LoVo (cell line): ENCODE measurements at regions not wholly inside any gene's neighbourhood (a gene's known extent, or its start where the extent isn't known, plus 50 kb on each side); places are given as distances from the start of the nearest gene placed in this dataset.

Source experiments
- DNase-seq: peaks from one replicate; pipeline ENCODE4 v3.0.0-alpha.2; 2016; ENCODE audit warnings: low spot score

DNA sequence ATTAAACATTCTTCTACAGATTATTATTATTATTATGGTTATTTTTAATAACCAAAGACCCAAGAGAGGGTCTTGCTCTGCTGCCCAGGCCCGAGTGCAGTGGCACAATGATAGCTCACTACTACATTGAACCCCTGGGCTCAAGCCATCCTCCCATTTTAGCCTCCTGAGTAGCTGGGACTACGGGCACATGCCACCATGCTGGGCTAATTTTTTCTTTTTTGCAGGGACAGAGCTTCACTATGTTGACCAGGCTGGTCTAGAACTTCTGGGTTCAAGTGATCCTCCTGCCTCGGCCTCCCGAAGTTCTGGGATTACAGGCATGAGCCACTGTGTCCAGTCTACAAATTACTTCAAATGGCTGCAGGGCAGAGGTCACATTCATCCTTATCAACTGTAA is 179.8 kb downstream of the KCNRG start:
- DNase-seq = no peak

DNA sequence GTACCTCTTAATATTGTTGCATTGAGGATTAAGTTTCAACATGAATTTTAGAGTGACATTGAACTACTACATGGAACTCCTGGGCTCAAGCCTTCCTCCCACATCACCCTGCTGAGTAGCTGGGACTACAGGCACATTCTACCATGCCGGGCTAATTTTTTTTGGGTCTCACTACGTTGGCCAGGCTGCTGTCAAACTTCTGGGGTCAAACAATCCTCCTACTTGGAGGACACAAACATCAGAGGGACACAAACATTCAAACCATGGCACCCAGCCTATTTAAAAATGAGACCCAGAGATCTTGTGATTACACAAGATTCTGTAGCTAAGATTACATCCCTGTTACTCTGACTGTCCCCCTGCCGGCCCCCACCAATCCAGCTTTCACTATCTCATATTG is 180.9 kb downstream of the KCNRG start:
- DNase-seq = no peak

DNA sequence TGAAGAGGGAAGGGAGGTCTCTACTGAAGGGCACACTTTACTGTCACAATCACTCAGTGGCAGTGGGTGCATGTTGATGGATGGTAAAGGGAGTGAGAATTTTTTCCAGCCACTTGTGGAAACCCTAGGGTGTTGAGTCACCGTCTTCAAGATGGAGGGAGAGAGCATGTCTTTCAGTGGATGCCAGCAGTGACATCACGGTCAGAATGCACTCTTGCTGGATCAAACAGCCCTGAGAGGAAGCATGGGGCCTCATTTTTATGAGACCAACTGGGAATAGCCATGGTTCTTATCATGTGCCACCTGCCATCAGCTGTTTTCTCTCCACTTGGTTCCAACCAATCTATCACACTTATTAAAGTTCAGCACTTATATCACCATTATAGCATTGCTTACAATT is 182.5 kb downstream of the KCNRG start:
- no peak for DNase-seq

DNA sequence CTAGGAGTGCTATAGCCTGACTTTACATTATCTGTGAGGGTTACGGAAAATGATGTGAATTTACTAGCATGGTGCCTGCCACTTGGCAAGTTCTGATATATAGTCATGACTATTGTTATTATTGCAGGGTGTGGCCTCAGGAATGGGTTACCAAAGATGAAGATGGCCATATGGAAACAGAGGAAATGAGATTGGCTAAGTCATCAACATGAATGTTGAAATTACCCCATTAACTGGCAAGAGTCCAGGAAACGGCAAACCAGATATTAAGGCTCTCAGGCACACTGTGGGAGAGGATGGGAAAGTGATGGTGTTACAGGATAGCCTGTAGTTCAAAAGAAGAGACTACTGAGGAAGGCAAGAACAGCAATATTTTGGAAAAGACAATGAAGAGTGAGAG is 183.3 kb downstream of the KCNRG start:
- no peak for DNase-seq

DNA sequence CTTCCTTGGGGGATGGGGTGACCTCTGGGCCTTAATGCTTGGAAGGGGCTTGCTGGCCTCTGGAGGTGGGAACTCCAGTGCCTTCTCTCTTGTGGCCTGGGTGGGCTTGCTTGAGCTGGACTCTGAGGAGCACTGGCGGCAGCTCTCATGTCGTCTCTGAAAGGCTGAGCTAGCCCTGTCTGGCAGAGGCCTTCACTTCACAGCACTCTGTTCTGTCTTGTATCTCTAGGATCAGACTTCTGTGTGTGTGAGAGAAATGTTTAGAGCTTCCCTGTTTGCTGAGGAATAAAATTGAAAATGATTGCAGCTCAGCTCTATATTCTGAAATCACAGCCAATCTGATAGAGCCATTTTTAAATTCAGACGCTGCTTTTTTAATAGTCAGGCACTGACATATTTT is 185.3 kb downstream of the KCNRG start:
- no peak for DNase-seq

DNA sequence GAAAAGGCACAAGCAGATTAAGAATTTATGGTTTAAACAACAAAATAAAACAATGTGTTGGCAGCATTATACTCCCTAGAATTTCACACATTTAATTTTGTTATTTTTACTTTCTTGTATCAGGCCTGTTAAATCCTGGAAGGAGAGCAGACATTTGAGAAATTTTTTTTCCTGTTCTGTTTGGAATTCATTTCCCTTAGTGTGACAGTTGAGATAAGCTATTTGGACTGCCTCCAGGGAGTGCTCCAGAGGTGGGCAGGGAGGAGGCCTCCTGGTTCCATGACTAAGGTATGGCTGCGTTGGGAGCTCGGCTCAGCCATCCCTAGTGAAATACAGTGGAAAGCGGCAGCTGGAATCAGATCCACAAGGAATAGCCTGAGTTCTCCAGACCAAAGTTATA is 185.7 kb downstream of the KCNRG start:
- no peak for DNase-seq

DNA sequence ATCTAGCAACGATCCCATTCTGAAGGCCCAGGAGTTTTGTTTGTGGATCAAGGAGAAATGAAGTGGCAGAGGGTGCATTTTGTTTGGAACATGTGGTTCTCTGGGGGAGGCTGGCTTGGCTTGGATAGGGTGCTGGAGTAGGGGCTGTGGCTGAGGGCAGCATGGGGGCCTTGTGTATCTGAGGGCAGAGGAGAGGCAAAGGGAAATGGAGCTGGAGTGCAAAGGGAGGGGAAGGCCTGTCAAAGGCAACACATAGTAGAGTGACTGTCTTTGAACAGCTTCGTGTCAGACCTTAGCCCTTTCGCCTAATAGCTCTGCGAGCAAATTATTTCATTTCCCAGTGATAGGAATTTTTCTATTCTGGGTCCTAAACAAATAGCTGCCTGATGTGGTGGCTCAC is 187.2 kb downstream of the KCNRG start:
- no peak for DNase-seq

DNA sequence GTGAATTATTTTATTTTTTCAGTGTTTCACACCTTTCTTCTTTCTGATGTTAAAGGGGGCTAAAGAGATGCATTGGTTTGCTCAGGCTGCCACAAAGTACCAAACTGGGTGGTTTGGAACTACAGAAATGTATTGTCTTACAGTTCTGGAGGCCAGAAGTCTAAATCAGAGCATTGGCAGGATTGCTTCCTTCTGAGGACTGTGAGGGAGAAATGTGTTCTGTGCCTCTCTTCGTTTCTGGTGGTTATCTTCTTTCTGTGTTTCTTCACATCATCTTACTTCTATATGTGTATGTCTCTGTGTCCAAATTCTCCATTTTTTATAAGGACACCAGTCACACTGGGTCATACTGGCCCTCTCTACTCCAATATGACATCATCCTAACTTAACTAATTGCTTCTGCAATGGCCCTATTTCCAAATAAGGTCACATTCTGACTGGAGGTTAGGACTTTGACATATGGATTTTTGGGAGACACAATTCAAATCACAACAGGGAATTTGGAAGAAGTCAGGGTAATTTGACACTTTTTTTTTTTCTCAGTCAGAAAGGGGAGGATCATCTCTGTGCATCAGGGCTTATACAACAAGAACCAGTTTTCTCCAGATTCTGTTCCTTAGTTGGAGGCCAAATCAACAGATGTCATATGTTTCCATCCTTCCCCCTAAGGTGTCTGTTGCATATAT is 188.2 kb downstream of the KCNRG start:
- DNase-seq = no peak

DNA sequence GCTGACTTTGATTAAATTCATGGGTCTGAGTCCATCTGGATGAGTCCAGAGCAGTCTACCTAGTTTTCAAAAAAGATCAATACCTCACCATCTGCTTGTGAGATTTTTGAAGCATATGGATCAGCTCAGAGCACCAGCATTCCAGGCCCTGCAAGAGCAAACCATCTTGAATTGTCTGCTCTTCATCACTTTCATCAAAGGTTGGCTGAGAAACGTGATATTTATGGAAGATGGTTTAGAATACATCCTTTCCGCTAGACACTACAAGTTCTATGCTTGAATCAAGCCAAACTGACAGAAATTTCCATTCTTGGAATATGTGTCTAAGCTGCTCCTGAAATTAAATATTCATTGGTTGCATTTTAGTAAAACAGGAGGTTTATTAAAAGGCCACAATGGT is 190.3 kb downstream of the KCNRG start:
- no peak for DNase-seq

DNA sequence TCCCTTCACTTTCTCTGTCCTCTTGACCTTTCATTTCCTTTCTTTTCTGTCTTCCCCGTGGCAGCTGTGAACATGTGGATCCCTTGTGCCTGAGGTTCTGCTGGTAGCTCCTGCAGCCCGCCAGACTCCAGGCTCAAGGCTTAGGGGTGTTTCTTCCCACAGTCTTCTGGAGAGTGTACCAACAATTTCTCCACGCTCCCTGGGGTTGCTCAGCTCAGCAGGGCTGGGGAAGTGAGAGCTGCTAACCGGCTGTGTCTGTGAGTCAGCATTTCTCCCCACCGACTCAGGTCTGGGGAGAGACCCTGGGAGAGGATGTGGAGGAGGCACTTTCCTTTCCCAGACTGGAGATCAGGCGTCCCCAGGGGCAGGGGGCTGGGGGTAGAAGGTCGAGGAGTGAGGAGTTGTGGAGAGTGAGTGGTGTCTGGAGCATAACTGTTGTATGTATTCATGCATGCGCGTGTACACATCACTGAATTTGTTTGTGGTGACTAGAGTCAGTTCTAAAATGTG is 193.6 kb downstream of the KCNRG start:
- DNase-seq = no peak

DNA sequence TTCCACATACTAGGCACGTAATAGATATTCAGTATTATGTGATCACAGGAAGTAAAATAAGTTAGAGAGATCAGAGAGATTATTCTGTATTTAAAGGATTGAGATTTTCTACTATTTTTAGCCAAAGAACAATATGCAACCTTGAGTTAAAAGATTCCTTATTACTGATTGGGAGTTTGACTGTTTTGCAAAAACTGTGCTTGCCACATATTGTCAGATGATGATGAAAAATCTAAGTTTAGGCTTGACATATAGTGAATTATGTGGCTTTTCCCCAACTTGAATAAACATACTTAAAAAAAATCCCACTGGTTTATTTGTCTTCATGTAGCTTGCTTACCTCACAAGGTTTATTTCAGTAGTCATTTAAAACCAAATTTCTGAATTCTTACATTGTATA is 194.4 kb downstream of the KCNRG start:
- no peak for DNase-seq

DNA sequence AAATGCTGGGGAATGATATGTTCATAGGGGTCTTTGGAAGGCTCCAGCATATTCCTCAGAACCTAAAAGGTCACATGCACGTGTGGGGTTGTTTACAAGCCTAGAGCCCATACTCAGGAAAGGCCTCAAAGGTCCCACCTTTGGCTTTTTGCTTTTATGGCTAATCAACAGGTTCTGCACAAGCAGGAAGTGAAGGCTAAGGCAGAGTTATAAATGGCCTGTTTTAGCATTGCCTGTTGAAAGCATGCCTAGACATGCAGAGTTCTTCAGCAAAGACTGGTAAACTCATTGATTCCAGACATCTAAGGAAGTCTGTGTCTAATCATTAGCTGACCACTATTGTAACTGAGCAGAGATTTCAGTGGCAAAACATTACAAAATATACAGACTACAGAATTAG is 198.3 kb downstream of the KCNRG start:
- peak; percentile 46 for DNase-seq

DNA sequence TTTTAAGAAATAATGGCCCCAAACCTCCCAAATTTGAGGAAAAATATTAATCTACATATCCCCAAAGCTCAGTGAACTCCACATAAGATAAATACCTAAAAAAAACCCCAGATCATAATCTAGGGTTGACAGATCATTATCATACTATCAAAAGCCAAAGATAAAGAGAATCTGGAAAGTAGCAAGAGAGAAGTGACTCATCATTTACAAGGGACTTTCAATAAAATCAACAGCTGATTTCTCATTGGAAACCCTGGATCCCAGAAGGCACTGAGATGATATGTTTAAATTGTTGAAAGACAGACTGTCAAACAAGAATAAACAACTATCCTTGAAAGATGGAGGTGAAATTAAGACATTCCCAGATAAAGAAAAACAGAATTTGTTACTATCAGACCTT is 199.3 kb downstream of the KCNRG start:
- DNase-seq = peak; percentile 58

DNA sequence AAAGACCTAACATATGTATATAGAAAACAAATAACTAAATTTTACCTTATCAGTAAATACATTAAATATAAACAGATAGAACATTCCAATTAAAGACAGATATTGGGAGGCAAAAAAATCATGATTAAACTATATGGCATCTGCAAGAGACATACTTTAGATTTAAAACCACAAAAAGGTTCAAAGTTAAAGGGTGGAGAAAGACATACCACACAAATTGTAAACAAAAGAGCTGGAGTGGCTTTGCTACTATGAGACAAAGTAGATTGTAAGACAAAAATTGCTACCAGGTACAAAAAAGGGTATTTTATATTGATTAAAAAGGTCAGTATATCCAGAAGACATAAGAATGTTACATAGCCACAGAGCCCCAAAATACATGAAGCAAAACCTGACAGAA is 200.2 kb downstream of the KCNRG start:
- no peak for DNase-seq

DNA sequence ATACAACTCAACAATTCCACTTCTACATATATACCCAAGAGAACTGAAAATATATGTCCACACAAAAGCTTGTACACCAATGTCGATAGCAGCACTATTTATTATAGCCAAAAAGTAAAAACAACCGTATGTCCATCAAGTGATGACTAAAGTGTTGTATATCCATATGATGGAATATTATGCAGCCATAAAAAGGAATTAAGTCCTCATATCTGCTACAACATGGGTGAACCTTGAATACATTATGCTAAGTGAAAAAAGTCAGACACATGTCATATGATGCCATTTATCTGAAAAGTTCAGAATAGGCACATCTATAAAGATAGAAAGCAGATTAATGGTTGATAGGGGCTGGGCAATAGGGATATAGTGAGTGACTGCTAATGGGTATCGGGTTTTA is 204.5 kb downstream of the KCNRG start:
- DNase-seq = no peak

DNA sequence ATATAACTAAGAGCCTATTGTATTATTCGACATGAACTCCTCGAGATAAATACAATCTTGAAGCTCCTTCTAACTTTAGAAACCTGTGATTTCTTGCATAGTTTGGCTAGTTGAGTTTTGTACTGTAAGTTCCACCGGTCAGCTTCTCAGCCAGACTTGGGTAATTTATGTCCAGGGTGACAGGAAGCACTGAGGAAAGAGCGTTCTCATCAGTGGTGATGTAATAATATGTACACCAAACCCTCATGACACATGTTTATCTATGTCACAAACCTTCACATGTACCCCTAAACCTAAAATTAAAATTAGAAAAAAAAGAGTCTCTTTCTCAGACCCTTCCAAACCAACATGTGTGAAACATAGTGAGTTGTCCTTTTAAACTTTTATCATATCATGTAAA is 205.7 kb downstream of the KCNRG start:
- DNase-seq = no peak

DNA sequence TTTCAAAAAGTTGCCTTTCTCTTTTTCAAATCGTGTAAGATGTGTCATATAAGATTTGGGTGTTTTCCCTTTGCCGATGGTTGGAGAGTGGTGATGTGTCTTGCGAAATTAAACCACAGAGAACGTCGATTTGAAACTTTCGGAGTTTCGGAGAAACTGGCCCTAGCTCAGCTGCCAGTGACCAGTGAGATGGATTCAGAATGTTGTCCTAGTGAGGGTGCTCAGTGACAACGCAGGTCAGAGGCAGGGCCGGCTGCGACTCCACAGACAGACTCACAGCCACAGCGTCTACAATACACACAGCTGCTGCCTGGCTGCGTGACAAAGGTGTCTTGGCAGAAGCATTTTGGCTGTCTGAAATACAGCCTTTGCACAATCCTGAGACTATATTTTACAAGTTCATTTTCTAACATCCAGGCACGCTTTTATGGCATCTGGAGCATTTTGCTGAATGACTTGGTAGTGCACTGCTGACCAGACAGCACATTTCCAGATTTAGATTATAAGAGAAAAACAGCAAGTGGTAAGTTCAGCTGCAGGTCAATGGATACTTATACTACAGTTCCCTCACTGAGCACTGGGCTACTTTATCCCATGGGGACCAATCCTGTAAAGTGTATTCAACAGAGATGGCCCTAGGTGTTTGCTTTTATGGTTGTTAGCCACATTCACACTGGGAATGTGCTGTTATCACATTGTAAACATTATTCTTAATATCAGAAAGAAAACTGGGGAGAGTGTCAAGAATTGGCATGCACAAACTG is 207.5 kb downstream of the KCNRG start:
- no peak for DNase-seq

DNA sequence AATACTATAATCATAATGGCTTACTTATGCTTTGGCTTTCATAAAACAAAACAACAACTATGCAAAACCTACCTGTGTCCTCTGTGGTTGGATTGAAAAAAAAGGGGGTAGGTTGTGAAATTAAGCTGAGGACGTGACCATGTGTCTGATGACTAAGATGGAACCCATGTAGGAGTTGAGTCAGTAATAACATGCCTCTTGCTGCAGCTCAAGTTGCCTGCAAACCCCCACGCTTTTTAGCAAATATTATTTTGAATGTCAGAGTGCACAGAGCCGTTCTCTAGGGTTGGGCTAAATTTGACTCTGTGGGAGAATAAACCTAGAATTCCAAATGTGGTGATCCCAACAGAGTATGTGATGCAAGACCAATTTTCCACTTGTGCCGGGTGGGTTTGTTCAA is 209.3 kb downstream of the KCNRG start:
- no peak for DNase-seq

DNA sequence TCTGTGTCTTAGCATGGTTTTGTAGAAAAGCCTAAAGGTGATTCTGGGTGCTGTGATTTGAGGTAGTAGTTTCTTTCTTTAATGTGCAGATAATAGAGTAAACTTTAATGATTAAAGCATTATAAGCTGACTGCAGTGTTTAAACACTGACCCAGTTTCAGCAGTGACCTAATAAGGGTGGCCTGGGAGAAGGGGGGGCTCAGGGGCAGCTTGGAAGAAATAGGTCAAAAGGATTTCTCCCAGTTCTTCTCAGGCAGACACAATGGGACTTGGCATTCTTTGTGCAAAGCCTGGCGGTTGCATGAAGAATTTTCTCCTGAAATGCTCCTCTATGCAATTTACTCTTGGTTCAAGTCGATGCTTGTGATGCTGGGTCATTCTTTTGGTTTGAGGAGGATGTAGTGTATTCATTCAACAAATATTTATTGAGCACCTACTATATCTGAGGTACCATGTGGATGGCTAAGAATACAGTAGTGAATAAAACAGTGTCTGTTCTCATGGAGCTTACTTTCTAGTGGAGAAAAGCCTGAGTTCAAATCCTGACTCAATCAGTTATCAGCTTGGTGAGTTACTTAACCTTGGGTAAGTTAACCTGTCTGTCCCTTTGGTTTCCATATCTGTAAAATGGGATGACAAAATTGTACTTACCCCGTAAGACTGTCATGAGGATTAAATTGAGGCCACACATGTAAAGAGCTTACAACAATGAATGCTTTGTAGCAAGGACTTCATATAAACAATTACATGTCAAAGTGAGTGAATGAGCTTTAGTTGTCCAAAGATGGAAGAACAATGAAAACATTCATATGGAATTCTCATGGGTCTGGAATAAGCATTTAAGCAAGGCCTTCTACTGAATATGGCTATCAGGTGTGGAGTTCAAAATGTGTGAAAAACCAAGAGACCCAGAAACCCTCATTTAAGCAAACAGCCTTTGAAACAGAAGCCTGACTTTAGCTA is 210.2 kb downstream of the KCNRG start:
- DNase-seq = no peak

DNA sequence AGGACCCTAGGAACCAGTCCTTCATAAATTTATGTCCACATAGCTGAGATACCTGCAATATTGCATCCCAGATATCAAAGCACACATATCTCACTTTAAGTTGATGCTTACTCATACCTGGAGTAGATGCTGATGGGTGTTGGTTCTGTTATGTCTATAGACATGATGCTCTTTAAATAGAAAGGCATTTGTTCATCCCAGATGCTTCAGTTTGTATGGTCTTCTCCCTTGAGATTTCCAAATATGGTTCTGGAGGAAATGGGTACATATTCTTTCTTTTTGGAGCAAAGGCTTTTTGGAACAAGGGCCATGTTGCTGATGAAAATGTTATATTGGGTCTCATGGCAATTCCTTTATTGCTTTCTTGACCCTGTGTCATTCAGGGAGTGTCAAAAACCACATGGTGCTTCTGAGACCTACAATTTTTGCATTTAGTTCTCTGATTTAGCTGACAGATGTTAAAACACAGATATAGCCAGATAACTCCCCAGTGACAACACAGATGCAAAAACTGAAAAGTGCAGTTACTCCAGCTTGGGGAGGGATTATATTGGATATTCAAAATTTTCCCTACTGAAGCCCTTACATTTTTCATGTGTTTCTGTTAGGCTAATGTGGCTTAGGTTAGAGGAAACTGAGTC is 211.4 kb downstream of the KCNRG start:
- no peak for DNase-seq

DNA sequence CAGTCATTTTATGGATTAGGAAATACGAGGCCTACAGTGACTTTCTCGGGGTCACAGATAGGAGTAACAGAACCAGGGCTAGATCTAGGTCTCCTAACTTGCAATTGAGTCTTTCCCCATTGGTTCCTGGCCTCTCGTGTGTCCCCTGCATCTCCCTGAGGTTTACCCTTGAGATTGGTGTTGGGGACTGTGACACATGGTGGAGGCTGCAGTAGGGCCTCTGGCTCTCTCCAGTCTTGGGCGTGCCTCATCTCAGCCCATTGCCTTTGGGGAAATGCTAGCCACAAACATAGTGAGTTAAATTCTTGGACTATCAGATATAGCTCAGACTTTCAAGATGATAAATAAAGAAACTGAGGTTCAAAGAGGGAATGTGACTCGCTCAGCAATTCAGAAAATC is 212.1 kb downstream of the KCNRG start:
- DNase-seq = no peak

DNA sequence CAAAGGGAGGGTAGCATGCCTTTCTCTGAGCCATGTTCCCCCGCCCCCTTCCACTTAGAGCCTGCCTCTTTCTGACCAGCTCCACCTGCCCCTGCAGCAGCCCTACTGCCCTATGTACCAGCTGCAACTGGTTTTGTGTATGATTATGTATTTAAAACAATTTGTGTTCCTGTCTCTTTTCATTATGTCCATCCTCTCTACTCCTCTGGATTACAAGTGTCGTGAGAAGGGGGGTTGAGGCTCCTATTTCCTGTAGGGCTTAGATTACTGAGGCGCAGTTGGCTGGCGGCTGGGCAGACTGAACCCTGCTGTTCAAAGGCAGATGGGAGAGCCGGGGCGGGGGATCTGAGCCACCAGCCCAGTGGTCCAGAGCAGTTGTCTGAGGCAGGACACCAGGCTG is 213.3 kb downstream of the KCNRG start:
- no peak for DNase-seq
